Tibial artery (tissue), 4 donors: ENCODE measurements at regions not wholly inside any gene's neighbourhood (a gene's known extent, or its start where the extent isn't known, plus 50 kb on each side); places are given as distances from the start of the nearest gene placed in this dataset.

ENCODE experiments used
- DNase-seq, 2 donors: peaks; one replicate each; pipeline ENCODE4 v3.0.0-alpha.2; 2019
- H3K27ac ChIP-seq, 2 donors: fragments of 200-600 bp; sonication (generic) in 1 of 2; 1 replicate in 1 of 2; 2 replicates in 1 of 2; pipeline ENCODE4 v1.5.1; 2018 to 2019; ENCODE audit warnings: mild to moderate bottlenecking in 1 of 2
- H3K27me3 ChIP-seq, 2 donors: fragments of 200-600 bp; sonication (generic) in 1 of 2; one replicate each; pipeline versions ENCODE4 v1.5.1 to v1.6.0; 2016 to 2019
- H3K36me3 ChIP-seq, 3 donors: fragments of 200-600 bp; sonication (generic) in 2 of 3; one replicate each; pipeline ENCODE4 v1.5.1; 2016 to 2019; ENCODE audit warnings: mild to moderate bottlenecking in 2 of 3
- H3K4me1 ChIP-seq, 4 donors: fragments of 200-600 bp; sonication (generic) in 2 of 4; 1 replicate in 3 of 4; 2 replicates in 1 of 4; pipeline ENCODE4 v1.5.1; 2016 to 2019
- H3K4me3 ChIP-seq, 2 donors: fragments of 200-600 bp; sonication (generic) in 1 of 2; 1 replicate in 1 of 2; 2 replicates in 1 of 2; pipeline ENCODE4 v1.5.1; 2018 to 2019; ENCODE audit warnings: mild to moderate bottlenecking in 2 of 2
- H3K9me3 ChIP-seq, 3 donors: fragments of 200-600 bp; sonication (generic) in 1 of 3; one replicate each; pipeline ENCODE4 v1.5.1; 2016 to 2019
- CTCF ChIP-seq, 2 experiments: fragments of 200-600 bp in 1 of 2; fragments of 450-650 bp in 1 of 2; IDR thresholded peaks; one replicate each; pipeline ENCODE4 v1.5.1; 2017 to 2019; ENCODE audit warnings: antibody characterized with exemption in 2 of 2, mild to moderate bottlenecking in 1 of 2, moderate library complexity in 1 of 2
- intact Hi-C: fragments of 100-400 bp; cut with DNase I; formaldehyde crosslinking; loops from one replicate; pipeline ENCODE4 v1.15.0; 2023; ENCODE audit warnings: low total_unique reads

DNA sequence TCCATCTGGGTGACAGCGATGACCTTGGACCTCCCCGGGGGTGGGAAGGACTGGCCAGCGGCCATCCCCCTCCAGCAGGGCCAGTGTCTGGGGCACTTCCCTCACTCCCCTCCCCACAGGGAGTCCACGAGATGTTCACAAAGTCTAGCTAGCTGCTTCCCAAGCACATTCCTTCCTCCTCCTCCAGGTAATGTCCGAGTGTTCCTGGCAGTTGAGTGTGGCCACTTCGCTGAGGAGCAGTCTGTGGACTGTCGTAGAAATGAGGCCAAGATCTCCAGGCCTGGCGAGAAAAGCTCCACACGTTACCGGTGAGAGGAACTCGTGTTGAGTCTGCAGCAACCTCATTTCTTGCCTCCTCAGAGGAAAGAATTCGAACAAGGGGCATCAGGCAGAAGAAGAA, 425.5 kb downstream of the BRD1 start:
- intact Hi-C loops = no loop called here
- Histone ChIP-seq H3K27me3 (peaks cover 0 to 3% of the 10 kb centered on the region in 2 donors), H3K9me3 (peaks cover 0 to 4% (median 0%) of the 10 kb centered on the region in 3 donors), H3K36me3 (no peaks in the 10 kb centered on the region), H3K4me3 (no peak overlapping the region), H3K27ac (no peak overlapping the region), H3K4me1 (no peaks in the 10 kb centered on the region)
- TF ChIP-seq CTCF (IDR thresholded peaks at IDR 0.05) = no peak
- no peak for DNase-seq

- H3K9me3 ChIP-seq = peaks cover 0 to 4% (median 0%) of the 10 kb centered on the region in 3 donors
- H3K27me3 ChIP-seq = no peaks in the 10 kb centered on the region
- no peak overlapping the region for H3K27ac ChIP-seq
- no peaks in the 10 kb centered on the region for H3K4me1 ChIP-seq
- H3K36me3 ChIP-seq = no peaks in the 10 kb centered on the region
- H3K4me3 ChIP-seq = no peak overlapping the region
- TF ChIP-seq CTCF (IDR thresholded peaks at IDR 0.05) = no peak
- DNase-seq = no peak
- intact Hi-C loops = no loop called here
These were observed 426.6 kb downstream of the BRD1 start for GRCh38 chr22:49400941-49401598.

DNA sequence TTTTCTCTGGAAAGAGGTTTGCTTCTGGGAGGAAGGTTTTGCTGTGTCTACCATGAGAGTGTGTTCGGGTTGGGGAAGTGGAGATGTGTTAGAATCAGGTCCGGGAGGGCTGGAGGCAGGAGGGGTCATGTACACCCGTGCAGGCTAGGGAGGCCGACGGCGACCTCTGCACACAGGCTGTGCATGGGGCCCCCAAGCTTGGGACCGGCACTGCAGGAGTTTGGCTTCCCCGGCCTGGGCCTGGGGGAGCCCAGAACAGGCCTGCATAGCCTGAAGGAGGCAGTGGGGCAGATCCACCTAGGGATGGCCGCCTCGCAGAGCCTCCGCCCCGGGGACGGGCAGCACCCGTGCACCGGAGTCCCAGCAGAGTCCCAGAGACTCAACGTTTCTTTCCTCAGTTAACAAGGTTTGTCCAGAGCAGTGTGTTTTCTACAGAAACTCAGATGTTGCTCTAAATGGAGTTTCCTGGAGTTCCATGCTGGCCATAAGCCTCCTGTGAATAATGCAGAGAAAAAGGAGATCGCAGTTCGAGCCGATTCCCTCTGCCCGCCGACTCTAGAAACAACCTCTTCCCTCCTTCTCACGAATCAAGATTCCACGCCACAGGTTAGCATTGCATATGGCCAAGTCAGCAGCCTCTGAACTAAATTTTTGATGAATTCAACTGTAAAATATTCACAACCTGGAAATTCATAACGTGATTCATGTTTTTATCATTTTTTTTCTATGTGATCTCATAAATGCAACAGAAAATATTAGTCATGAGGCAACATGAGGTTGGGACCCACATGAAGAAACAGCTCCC, 427.3 kb downstream of the BRD1 start:
- no peaks in the 10 kb centered on the region for H3K36me3 ChIP-seq
- no peak for TF ChIP-seq CTCF (IDR thresholded peaks at IDR 0.05)
- no peak overlapping the region for H3K4me3 ChIP-seq
- H3K27ac ChIP-seq = no peak overlapping the region
- no peak for DNase-seq
- no peaks in the 10 kb centered on the region for H3K27me3 ChIP-seq
- H3K9me3 ChIP-seq = peaks cover 0 to 4% (median 0%) of the 10 kb centered on the region in 3 donors
- intact Hi-C loops = no loop called here
- H3K4me1 ChIP-seq = no peaks in the 10 kb centered on the region

DNA sequence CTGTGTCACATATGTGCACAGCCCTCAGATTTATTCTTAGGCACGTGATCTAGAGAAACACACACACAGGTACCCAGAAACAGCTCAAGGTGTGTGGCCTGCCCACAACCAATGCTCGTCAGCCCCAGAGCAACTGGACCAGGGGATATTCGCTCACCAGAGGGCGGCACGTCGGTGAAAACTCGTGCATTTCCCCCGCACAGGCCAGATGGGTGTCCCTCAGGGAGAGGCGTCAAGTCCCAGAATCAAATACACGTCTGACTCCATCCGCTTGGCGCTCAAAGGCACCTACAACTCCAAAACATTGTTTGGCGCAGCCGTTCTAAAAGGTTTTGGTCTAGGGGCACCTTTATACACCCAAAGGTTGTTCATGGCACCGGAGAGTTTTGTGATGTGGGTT, 429.0 kb downstream of the BRD1 start:
- intact Hi-C loops = no loop called here
- H3K27me3 ChIP-seq = no peaks in the 10 kb centered on the region

DNA sequence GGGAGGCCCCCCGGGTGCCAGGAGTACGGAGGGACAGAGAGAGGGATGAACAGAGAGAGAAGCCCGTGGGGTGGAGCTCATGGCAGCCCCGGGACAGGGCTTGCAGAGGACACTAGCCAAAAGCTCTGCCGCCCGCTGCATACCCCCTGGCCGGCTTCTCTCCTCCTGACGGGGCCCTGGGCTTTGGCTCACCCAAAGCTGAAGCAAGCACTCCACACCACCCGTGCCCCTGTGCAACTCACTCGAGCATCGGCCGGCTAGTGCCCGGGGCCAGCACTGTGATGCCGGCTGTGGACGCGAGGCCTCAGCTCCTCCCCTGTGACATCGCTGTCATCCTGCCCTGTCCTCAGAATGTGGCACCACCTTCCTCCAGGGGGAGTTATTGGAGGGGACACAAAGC, 429.6 kb downstream of the BRD1 start:
- Histone ChIP-seq H3K27me3 (no peaks in the 10 kb centered on the region), H3K27ac (no peak overlapping the region), H3K4me3 (no peak overlapping the region), H3K36me3 (no peaks in the 10 kb centered on the region), H3K4me1 (no peaks in the 10 kb centered on the region), H3K9me3 (peaks cover 0 to 11% (median 4%) of the 10 kb centered on the region in 3 donors)
- intact Hi-C loops = no loop called here
- no peak for TF ChIP-seq CTCF (IDR thresholded peaks at IDR 0.05)
- DNase-seq = no peak

More for the DNA sequence above, 429.0 kb downstream of the BRD1 start:
- Histone ChIP-seq H3K27ac (no peak overlapping the region), H3K4me3 (no peak overlapping the region), H3K9me3 (peaks cover 0 to 12% (median 4%) of the 10 kb centered on the region in 3 donors), H3K36me3 (no peaks in the 10 kb centered on the region), H3K4me1 (no peaks in the 10 kb centered on the region)
- no peak for DNase-seq
- TF ChIP-seq CTCF (IDR thresholded peaks at IDR 0.05) = no peak
